GM21737 (cell line): ENCODE measurements at regions not wholly inside any gene's neighbourhood (a gene's known extent, or its start where the extent isn't known, plus 50 kb on each side); places are given as distances from the start of the nearest gene placed in this dataset.

Experiments
- ATAC-seq: cut with Tn5 transposase; IDR thresholded peaks from one replicate; pipeline ENCODE4 v1.9.1; 2021; ENCODE audit warnings: mild to moderate bottlenecking, moderate library complexity; ENCODE audit not compliant: unreplicated experiment

DNA sequence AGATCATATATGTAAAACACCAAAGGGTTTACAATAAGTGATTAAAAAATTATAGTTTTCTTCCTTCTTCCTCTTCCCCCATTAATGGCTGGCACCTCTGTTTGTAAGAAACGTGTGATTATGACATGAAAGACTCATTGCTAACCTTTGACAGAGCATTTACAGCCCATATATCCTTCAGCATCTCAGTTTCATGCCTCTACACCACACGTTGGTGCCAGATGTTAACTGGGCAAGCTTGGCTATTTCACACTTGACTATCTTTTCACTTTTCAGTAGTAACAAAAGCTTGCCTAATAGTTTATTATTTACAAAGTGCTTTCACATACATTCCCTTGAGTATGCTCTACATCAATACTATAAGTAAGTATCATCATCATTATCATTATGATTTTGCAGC lies 65.3 kb upstream of the C1QTNF7 start:
- no peak for ATAC-seq

- ATAC-seq: no peak
Observed at GRCh38 chr4:15364183-15364582, 63.6 kb upstream of the C1QTNF7 start.

DNA sequence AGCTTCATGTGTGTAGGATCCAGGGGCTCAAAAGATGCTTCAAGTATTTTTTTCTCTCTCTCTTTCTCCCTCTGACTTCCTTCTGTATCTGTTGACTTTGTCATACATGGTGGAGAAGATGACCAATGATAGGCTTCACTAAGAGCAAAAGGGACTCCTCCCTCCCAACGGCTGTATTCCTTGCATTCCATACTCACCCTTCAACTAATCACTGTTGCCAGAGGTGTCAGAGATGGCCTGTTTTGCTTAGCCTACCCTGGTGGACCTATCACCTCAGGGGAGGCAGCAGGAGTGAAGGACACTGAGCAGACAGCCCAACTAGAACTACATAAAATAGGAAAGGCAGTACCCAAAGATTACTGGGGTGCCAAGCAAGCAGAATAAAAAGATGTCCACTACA lies 62.2 kb upstream of the C1QTNF7 start:
- no peak for ATAC-seq

DNA sequence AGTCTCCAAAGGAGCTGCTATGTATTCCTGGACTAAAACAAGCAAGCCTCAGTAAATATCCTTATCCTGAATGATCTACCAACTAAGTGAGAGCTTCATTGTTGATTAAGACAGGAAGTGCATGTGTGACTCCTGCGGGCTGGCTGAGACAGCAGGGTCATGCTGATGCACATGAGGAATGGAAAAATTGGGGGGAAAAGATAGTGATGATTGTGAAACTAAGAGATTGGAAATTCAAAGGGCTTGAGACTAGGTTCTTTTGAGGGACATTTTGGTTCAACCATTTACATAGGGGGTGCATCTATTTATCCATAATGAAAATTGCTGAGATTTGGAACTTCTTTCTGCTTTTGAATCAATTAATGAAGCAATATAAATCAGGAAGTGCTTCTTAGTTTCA lies 61.1 kb upstream of the C1QTNF7 start:
- no peak for ATAC-seq

DNA sequence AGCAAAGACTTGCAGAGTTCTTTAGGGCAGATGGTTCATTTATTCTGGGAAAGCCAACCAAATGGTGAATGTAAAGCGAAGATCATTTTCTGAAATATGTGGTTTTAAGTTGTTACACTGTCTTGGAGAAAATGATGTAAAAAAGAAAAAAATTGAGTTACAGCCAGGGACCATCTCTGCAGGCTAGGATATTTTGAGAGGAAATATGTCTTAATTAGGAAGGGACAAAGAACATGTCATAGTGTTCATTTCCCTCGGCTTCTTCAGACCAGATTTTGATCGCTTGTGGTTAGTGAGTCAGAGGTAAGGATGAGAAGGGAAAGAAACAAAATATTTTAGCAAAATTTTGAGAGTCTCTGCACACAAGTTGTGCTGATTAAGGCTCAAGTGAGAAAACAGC lies 59.0 kb upstream of the C1QTNF7 start:
- ATAC-seq: no peak

GRCh38 chr4:15370296-15370695 lies 57.5 kb upstream of the C1QTNF7 start:
- no peak for ATAC-seq

DNA sequence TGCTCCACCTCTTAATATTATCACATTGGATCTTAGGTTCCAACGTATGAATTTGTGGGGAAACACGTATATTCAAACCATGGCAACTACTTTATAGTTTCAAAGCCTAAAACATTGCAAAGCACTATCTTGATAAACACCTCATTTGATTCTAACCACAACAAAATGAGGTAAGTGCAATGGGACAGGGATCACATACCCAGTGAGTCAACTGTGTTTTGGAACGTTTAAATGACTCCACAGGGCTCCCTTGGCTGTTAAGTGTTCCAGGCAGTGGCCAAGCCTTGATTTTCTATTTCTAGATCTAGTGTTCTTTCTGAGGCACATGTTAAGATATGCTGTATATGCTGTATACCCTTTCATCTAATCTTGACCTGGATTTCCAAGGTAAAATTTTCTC lies 54.5 kb upstream of the C1QTNF7 start:
- ATAC-seq: no peak

GRCh38 chr4:15374656-15375055 lies 53.2 kb upstream of the C1QTNF7 start:
- no peak for ATAC-seq

- no peak for ATAC-seq
Observed at GRCh38 chr4:15375667-15376066, 52.2 kb upstream of the C1QTNF7 start.

DNA sequence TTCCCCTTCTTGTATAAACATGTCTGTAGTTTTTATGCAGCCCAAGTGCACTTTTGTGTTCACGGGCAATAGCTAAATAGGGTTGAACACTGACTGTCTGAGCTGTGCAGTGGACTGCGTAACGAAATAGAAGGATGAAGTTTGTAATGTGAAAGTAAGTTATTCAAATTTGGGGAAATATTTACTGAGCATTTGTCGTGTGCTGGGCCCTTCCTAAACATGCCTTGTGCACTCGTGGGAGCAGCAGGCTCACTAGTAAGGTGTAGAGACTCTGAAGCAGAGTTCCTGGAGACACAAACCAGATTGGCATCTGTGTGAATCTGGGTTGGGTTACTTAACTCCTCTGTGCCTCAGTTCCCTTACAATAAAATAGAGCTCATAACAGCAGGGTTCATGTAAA lies 51.7 kb upstream of the C1QTNF7 start:
- no peak for ATAC-seq

GRCh38 chr4:15376594-15376993 lies 51.2 kb upstream of the C1QTNF7 start:
- no peak for ATAC-seq
